ENCODE measurements at regions not wholly inside any gene's neighbourhood (a gene's known extent, or its start where the extent isn't known, plus 50 kb on each side); places are given as distances from the start of the nearest gene placed in this dataset.
A peak's percentile ranks its signal among the peaks of the same experiment; 100 is the strongest.

- DNase-seq (no peak), ATAC-seq (no peak)
- H3K4me3 ChIP-seq: no peak overlapping the region
- intact Hi-C loops (cut with DNase I): no loop called here
- no peak overlapping the region for H3K27ac ChIP-seq
- no peaks in the 10 kb centered on the region for H3K27me3 ChIP-seq
- no peaks in the 10 kb centered on the region for H3K9me3 ChIP-seq
- peaks cover 0 to 5% (median 0%) of the 10 kb centered on the region in 4 donors for H3K4me1 ChIP-seq
- H3K36me3 ChIP-seq: no peaks in the 10 kb centered on the region
- 61% methylated on average over 5 of the region's 5 CpGs for WGBS (ENCODE audit: insufficient coverage, low coverage, low lambda C conversion rate, missing lambda C conversion rate)
- TF ChIP-seq CTCF (IDR thresholded peaks at IDR 0.05) (no peak), POLR2A (IDR thresholded peaks at IDR 0.05) (no peak)
Measured at GRCh38 chr15:38075466-38075865, 141.0 kb downstream of the TMCO5A start.

- intact Hi-C loops (cut with DNase I): no loop called here
- WGBS (ENCODE audit: insufficient coverage, low coverage, low lambda C conversion rate, missing lambda C conversion rate): 72% methylated on average over 10 of the region's 10 CpGs
- no peaks in the 10 kb centered on the region for H3K27me3 ChIP-seq
- peaks cover 0 to 5% (median 0%) of the 10 kb centered on the region in 4 donors for H3K4me1 ChIP-seq
- H3K4me3 ChIP-seq: no peak overlapping the region
- DNase-seq (no peak), ATAC-seq (no peak)
- TF ChIP-seq POLR2A (IDR thresholded peaks at IDR 0.05) (no peak), CTCF (IDR thresholded peaks at IDR 0.05) (no peak)
- H3K36me3 ChIP-seq: no peaks in the 10 kb centered on the region
- no peak overlapping the region for H3K27ac ChIP-seq
- no peaks in the 10 kb centered on the region for H3K9me3 ChIP-seq
Measured at GRCh38 chr15:38076786-38077185, 142.3 kb downstream of the TMCO5A start.

GRCh38 chr15:38079236-38079635 lies 144.8 kb downstream of the TMCO5A start:
- no peak overlapping the region for H3K4me3 ChIP-seq
- H3K27ac ChIP-seq: no peak overlapping the region
- no peak for DNase-seq
- WGBS (ENCODE audit: insufficient coverage, low coverage, low lambda C conversion rate, missing lambda C conversion rate): 78% methylated on average over 4 of the region's 5 CpGs
- intact Hi-C loops (cut with DNase I): no loop called here
- TF ChIP-seq CTCF (IDR thresholded peaks at IDR 0.05) (no peak), POLR2A (IDR thresholded peaks at IDR 0.05) (no peak)
- no peaks in the 10 kb centered on the region for H3K4me1 ChIP-seq
- no peak for ATAC-seq
- no peaks in the 10 kb centered on the region for H3K36me3 ChIP-seq
- H3K9me3 ChIP-seq: no peaks in the 10 kb centered on the region
- no peaks in the 10 kb centered on the region for H3K27me3 ChIP-seq

GRCh38 chr15:38080651-38081275 lies 146.3 kb downstream of the TMCO5A start:
- Histone ChIP-seq H3K9me3 (no peaks in the 10 kb centered on the region), H3K36me3 (no peaks in the 10 kb centered on the region), H3K27me3 (no peaks in the 10 kb centered on the region), H3K4me1 (peaks cover 0 to 4% (median 0%) of the 10 kb centered on the region in 4 donors), H3K4me3 (no peak overlapping the region), H3K27ac (no peak overlapping the region)
- 28% methylated on average over 3 of the region's 3 CpGs for WGBS (ENCODE audit: insufficient coverage, low coverage, low lambda C conversion rate, missing lambda C conversion rate)
- DNase-seq (no peak), ATAC-seq (no peak)
- TF ChIP-seq POLR2A (IDR thresholded peaks at IDR 0.05) (no peak), CTCF (IDR thresholded peaks at IDR 0.05) (no peak)
- intact Hi-C loops (cut with DNase I): no loop called here

GRCh38 chr15:38084289-38084688 lies 149.8 kb downstream of the TMCO5A start:
- H3K4me1 ChIP-seq: peaks cover 0 to 4% (median 0%) of the 10 kb centered on the region in 4 donors
- H3K36me3 ChIP-seq: no peaks in the 10 kb centered on the region
- intact Hi-C loops (cut with DNase I): no loop called here
- H3K4me3 ChIP-seq: no peak overlapping the region
- no peaks in the 10 kb centered on the region for H3K27me3 ChIP-seq
- DNase-seq (no peak), ATAC-seq (peak in 3 of 4 donors; percentile 46 to 59 (median 50))
- TF ChIP-seq CTCF (IDR thresholded peaks at IDR 0.05) (no peak), POLR2A (IDR thresholded peaks at IDR 0.05) (no peak)
- no peaks in the 10 kb centered on the region for H3K9me3 ChIP-seq
- no peak overlapping the region for H3K27ac ChIP-seq
